ENCODE measurements at regions not wholly inside any gene's neighbourhood (a gene's known extent, or its start where the extent isn't known, plus 50 kb on each side); places are given as distances from the start of the nearest gene placed in this dataset.

GRCh38 chr7:32319012-32319382 lies 171.2 kb downstream of the LSM5 start:
- Histone ChIP-seq H3K36me3 (ENCODE audit: control insufficient read depth in 4 of 4, insufficient read depth in 3 of 4, low read depth in 1 of 4, low read length in 3 of 4) (no peaks in the 10 kb centered on the region), H3K9me3 (ENCODE audit: control insufficient read depth in 4 of 4, low read length in 3 of 4) (no peaks in the 10 kb centered on the region), H3K27ac (ENCODE audit: low read depth in 1 of 2, low read length in 2 of 2) (no peak overlapping the region), H3K4me3 (ENCODE audit: low read depth in 1 of 3, low read length in 3 of 3) (no peak overlapping the region), H3K4me1 (ENCODE audit: control insufficient read depth in 4 of 4, insufficient read depth in 4 of 4, low read length in 3 of 4) (no peaks in the 10 kb centered on the region), H3K9ac (ENCODE audit: low read depth in 1 of 2, low read length in 2 of 2) (no peak overlapping the region), H3K27me3 (ENCODE audit: control insufficient read depth in 4 of 4, insufficient read depth in 4 of 4, low read length in 3 of 4) (peaks cover 0 to 3% (median 0%) of the 10 kb centered on the region in 4 donors)
- DNase-seq (ENCODE audit: low spot score): no peak
- TF ChIP-seq HNF4G (IDR thresholded peaks at IDR 0.05): no peak
- TF ChIP-seq SP1 (IDR thresholded peaks at IDR 0.05): no peak
- TF ChIP-seq RXRA (IDR thresholded peaks at IDR 0.05): no peak
- TF ChIP-seq FOXA2 (IDR thresholded peaks at IDR 0.05): no peak
- no peak for TF ChIP-seq GABPA (IDR thresholded peaks at IDR 0.05 in 1 of 2, conservative IDR thresholded peaks at IDR 0.05 in 1 of 2)
- no peak for TF ChIP-seq FOXA1 (IDR thresholded peaks at IDR 0.05)
- no peak for TF ChIP-seq YY1 (IDR thresholded peaks at IDR 0.05)
- no peak for TF ChIP-seq ZBTB33 (IDR thresholded peaks at IDR 0.05)
- no peak for TF ChIP-seq TAF1 (conservative IDR thresholded peaks at IDR 0.05)
- no peak for TF ChIP-seq EGR1 (IDR thresholded peaks at IDR 0.05; ENCODE audit: low read depth in 2 of 2)
- TF ChIP-seq ATF3 (IDR thresholded peaks at IDR 0.05): no peak
- TF ChIP-seq REST (IDR thresholded peaks at IDR 0.05): no peak
- TF ChIP-seq RAD21 (IDR thresholded peaks at IDR 0.05): no peak
- TF ChIP-seq JUND (IDR thresholded peaks at IDR 0.05): no peak
- no peak for TF ChIP-seq MAX (IDR thresholded peaks at IDR 0.05)
- TF ChIP-seq NR2F2 (IDR thresholded peaks at IDR 0.05): no peak
- no peak for TF ChIP-seq HNF4A (conservative IDR thresholded peaks at IDR 0.05)
- no peak for TF ChIP-seq CTCF (IDR thresholded peaks at IDR 0.05; ENCODE audit: low read depth, low read length, missing input control)
- WGBS: 22% methylated on average over 19 of the region's 19 CpGs
